GM18508 (cell line): ENCODE measurements at regions not wholly inside any gene's neighbourhood (a gene's known extent, or its start where the extent isn't known, plus 50 kb on each side); places are given as distances from the start of the nearest gene placed in this dataset.
"Not testable (repeated sequence)": the region's sequence is repeated elsewhere in the genome, so short reads cannot be mapped to it uniquely, and the experiment has no call there.

Experiments
- ATAC-seq: cut with Tn5 transposase; IDR thresholded peaks from one replicate; pipeline ENCODE4 v1.9.1; 2021; ENCODE audit warnings: moderate number of reproducible peaks; ENCODE audit not compliant: insufficient read depth, unreplicated experiment

DNA sequence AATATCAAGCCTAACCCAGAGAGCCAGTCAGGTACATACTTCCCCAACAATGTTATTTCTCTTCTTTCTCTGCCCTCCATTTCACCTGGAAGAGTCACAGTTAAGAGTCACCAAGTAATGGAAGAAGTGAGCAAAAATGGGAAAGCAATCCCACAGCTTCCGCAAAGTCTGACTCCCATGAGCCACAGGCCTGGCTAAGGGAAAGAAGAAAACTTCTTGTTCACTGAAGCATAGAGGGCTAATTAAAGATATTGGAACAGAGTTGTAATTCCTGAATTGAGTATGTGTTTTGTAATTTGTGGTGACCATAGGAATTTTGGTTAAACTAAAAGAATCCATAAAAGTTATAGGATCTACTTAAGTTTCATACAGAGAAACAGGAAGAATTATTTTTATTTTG, 830.9 kb upstream of the PCDH20 start:
- no peak for ATAC-seq

DNA sequence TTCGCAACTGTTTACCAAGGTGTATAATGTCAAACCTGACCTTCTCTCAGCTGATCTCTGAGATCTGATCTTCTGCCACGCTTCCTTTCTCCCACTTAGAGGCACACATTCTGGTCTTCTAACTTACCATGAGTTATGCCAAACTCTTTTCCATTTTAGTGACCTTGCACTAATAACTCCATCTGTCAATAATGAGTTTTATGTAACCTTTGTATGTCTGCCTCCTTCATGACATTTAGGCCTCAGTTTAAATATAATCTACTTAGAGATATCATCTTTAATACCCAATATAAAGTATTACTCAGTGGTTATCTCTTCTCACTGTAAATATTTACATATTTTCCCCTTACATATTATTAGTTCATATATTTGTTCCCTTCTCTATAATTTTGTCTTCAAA, 827.5 kb upstream of the PCDH20 start:
- ATAC-seq, result no peak

DNA sequence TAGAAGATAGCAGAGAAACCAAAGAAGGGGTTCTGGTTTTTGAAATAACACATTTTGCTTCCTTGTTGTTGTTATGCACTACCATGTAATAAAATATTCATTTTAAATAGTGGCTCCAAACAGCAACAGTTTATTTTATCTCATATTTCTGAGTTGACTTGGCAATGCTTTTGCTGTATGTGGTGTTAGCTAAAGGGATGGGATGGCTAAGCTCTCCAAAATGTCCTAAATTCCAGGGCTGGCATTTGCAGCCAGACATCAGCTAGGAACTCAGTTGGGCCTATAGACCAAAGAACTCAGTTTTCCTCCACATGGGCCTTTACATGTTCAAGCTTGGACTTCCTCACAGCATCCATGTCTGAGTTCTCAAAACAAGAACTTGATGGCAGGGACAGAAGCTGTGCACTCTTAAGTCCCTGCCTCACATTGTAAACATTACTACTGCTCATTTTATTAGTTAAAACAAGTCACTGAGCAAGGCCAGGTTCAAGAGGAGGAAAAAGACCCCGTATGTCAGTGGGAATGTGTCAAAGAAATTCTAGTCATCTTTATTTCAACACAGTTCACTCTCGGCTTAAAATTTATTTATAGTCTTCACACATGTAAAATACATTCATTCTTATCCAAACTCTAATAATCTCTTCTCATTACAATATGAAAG, 819.3 kb upstream of the PCDH20 start:
- ATAC-seq, result no peak

DNA sequence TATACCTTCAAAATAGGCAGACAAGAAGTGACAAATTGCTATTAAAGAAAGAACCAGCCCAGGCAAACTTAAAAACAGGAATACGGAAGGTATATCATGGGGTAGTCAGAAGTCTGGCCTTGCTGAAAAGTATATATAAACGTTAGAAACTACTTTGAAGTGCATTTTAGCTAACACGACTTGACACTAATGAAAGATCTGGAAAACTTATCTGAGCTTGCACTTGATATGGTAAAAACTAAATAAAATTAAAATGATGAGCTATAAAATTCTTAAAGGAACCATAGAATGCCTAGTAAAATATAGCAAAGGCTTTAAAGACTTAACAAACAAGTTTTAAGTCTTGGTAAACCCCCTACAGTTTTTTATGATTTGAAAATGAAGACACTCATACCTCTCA, 795.3 kb upstream of the PCDH20 start:
- no peak for ATAC-seq

DNA sequence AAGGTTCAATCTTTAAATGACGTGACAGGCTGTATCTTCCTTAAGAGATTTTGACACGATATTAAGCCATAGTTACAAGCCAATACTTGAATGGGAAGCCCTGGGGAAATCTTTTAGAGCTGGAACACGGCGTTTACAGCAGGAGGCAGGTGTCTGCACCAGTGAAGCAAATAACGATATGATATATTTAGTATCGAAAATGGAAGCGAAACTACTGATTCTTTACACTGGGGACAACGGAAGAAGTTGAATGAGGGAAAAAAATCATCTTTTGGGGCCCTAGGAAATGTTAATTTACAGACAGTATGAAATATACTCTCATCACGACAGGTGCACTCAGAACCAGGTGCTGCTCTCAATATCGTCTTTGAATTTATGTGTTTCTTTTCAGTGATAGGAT, 793.9 kb upstream of the PCDH20 start:
- no peak for ATAC-seq

DNA sequence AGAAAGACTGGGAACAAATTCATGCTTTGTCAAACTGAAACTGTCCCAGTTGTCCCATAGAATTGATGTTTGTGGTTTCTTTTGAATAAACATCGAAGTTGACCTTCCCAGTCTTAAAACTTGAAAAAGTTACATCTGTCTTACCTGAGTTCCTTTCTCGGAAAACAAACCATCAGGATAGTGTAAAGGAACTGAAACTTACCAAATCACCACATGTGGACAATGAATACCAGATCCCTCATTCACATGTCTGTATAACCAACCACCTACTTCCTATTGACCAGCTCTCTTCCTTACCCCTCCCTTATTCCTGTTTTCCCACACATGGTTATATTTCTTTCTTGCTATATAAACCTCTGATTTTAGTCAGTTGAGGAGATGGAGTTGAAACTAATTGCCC, 791.7 kb upstream of the PCDH20 start:
- no peak for ATAC-seq

DNA sequence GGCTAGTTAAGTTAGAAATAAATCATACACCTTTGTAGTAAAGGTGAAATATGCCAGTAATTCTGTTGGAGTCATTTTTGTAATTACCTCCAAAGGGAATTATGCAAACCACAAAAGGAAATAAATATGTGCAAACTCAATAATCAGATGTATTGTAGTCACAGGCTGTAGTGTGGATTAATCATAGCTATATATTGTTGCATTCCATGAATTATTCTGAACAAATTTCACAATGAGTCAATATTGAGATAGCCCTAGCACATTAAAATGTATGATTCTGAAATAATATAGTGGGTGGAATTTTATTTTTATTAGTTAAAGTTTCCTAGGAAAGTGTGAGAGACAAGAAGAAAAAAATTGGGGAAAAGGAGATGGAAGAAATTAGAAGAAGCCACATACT, 790.5 kb upstream of the PCDH20 start:
- ATAC-seq, result no peak

DNA sequence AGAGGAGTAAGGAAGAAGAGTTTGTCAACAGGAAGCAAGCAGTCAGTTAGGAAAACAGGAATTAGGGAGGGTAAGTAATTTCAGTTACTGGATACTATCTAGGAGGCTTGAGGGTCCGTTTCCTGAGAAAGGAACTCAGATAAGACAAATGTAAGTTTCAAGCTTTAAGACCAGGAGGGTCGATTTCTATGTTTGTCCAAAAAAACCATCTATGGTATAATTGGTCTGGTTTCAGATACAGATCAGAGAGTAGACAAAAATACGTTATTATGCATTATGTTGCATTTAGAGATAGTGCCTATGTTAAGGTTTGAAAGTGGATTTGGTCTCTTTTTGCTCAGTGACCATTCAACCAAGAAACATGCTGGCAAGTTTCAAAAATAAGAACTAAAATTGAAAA, 789.6 kb upstream of the PCDH20 start:
- ATAC-seq, result no peak

DNA sequence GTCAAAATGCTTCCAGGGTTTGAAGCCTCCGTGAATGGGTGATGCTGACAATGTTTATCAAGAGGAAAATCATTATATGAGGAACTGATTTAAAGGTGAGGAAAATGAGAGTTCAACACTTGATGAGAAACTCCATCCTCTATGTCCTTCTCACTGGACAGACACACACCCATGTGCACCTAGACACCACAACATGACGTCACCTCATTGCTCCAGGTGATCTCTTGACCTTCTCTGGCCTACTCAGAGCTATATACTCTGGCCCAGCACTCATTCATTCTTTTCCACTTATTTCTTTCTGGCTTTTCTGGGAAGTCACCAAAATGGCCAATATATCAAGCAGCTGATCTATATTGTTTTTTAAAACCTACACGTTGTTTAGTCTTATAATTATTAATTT, 778.7 kb upstream of the PCDH20 start:
- ATAC-seq, result no peak

DNA sequence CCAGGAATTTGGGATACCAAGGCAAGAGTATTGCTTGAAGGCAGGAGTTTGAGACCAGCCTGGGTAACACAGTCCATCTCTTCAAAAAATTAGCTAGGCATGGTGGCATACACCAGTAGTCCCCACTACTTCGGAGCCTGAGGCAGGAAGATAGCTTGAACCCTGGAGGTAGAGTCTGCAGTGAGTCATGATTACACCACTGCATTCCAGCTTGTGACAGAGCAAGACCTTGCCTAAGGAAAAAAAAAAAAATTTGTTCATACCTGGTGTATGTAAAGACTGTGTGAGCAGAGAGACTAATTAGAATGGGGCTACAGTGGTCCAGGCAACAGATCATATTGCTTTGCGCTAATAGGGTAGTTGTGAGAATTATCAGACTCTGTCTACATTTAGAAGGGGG, 778.3 kb upstream of the PCDH20 start:
- ATAC-seq, result no peak

DNA sequence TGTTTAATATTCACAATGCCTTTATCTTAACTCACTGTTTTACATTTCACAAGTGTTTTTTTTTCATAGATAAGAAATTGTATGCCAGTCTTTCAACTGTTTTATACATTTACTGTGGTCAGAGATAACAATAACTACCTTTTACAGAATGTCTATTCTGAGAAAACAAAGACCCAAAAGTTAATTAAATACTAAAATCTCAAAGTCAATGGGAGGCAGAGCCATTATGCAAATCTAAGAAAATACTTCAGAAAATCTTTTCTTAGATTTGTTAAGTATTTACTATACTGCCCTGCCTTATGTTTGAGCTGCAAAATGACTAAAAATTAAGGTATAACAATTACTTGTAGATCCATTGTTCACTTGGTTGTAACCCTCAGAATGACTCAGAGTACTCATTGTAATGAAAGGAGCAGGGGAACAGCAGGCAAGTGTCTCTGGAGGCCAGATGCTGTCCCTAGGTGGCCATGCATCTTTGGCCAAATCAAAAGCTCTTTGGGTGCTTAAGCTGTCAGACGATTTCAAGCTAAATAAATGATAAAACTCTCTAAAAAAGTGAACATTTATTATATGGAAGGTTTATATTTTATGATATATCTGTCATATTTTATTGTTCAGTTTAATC, 770.1 kb upstream of the PCDH20 start:
- ATAC-seq, result no peak

DNA sequence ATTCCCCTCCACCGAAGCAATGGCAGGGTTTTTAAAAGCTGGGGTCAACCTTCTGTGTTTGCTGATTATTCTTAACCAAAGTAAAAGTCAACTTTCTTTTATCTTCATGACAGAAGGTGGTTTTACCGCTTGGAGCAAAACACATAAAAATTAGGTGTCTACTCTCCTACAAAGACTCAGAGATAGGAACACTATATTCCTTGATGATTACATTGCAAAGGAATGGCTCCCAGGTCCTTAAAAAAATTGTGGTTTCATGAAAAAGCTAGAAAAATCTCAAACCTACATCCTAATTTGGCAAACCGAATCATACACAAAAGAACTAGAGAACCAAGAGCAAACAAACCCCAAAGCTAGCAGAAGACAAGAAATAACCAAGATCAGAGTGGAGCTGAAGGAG, 760.4 kb upstream of the PCDH20 start:
- ATAC-seq, result no peak

DNA sequence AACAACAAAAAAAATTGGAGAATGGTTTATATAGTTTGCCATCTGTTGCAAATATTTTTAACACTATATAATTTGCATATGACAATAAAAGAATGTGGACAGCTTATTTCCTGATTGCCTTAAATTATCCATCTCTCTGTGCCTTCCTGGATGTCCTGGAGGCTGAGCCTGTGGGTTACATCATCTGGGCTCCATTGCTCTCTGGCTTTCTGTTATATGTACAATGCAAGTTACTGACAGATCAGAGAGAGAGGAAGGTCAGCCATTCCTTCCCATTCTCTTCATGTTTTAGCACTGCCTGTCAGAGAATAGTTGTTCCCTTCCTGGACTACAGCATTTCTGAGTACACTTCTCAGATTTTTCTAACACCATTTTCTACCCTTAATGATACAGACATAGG, 758.3 kb upstream of the PCDH20 start:
- ATAC-seq, result no peak

DNA sequence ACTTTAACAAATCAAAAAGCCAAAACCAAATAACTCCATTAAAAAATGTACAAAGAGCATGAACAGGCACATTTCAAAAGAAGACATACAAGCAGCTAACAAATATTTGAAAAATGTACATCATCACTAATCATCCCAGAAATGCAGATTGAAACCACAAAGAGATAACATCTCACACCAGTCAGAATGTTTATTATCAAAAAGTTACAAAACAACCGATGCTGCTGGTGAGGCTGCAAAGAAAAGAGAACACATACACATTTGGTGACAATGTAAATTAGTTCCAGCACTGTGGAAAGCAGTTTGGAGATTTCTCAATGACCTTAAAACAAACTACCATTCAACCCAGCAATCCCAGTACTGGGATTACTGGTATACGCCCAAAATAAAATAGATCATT, 756.0 kb upstream of the PCDH20 start:
- no peak for ATAC-seq

DNA sequence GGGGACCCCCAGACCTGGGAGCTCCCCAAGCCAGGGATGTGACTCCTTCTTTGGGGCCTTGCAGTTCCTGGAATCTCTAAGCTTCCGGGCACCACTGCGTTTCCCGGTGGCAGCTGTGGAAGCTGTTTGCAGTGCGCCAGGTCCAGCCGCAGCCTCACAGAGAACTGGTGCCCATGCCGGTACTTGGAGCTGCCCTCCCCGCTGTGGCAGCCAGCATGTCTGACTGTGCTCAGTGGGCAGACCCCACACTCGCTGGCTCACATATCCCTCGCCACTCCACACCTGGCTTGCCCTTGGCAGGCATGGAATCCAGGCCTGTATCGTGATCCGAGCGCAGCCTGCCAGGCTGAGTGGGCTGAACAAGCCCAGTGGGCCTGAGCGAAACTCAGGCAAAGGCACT, 753.2 kb upstream of the PCDH20 start:
- ATAC-seq, result no peak

DNA sequence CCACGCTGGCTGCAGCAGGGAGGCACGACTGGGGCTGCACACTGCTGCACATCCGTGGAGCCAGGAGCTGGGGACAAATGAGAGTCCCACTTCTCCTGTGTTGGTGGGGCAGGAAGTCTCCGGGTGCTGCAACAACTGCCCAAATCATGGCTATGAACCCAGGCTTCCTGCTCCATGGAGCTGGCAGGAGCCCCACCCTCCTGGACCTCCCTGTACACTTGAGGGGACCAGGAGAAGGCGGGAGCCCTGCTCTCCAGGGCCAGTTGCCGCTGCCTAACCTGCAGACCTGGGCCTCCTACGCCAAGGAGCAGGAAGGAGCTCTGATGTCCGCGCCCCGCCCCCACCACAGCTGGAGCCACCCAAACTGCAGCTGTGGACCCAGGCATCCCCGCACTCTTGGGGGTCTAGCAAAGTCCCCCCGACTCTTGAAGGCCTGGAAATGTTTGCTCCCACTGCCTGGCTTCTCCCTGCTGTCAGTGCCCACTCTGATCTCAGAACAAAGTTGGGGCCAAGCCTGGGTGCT, 752.1 kb upstream of the PCDH20 start:
- ATAC-seq, result no peak

DNA sequence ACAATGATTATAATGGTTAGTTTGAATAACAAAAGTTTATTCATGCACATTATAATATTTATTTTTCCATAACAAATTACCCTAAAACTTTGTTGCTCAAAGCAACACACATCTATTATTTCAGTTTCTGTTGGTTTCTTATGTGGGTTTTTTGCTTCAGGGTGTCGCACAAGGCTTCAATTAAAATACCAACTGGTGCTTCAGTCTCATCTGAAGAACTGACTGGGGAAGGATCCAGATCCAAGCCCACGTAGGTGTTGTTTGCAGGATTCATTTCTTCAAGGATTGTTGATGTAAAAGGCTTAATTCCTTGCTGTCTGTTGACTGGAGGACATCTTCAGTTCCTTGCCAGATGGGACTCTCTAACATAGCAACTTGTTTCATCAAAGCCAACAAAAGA, 747.2 kb upstream of the PCDH20 start:
- ATAC-seq, result no peak

DNA sequence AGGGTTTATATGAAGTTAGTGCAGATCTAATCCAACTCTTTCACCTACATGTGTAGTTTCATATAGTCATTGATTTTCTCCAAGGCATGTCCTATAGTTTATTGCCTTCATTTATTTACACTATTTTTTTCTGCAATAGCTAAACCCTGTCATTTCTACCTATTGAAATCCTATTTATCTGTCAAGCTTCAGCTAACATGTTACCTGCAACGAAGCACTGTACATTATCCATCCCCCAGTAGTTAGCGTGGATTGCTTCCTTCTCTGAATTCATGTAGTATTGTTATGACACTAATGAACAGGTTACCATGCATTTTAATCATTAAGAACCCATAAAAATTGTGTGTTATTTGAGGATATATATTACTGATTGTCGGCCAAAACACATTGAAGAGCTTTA, 742.9 kb upstream of the PCDH20 start:
- no peak for ATAC-seq

DNA sequence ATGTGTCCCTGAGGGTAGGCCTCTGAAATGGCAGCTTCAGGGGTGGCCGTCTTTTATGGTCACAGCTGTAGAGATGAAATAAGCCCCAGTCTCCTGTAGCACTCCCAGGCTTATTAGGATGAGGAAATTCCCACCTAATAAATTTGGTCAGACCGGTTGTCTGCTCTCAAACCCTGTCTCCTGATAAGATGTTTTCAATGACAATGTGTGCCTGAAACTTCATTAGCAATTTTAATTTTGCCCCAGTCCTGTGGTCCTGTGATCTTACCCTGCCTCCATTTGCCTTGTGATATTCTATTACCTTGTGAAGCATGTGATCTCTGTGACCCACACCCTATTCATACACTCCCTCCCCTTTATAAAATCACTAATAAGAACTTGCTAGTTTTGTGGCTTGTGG, 736.1 kb upstream of the PCDH20 start:
- not testable (repeated sequence) for ATAC-seq

DNA sequence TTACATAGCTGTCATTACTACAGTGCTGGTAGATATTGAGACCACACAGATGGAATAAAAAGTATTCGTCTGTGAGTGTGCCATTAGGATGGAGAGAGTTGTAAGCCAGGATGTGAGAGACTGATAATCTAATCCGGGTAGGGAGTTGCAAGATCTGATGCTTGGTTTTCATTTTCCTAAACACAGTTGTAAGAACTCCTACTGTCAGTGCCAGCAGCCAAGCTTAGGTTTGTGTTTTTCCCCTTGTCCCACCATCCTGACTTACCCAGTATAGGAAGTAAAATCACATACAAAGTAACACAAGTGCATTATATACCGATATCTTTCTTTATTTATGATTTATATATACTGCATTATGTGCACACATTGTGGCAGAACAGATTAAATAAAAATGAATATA, 726.4 kb upstream of the PCDH20 start:
- no peak for ATAC-seq

DNA sequence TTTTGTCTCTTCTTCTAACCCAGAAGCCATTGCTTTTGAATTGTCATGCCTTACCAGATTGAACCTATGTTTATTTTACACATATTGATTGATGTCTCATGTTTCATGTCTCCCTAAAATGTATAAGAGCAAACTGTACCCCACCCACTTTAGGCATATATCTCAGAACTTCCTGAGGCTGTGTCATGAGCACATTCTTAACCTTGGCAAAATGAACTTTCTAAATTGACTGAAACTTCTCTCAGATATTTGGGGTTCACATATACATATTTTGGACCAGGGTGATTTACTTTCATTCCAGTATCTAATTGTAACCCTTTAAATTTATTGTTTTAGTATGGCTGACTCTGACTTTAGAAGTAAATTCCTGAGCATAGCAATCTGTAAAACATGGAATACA, 723.9 kb upstream of the PCDH20 start:
- no peak for ATAC-seq

DNA sequence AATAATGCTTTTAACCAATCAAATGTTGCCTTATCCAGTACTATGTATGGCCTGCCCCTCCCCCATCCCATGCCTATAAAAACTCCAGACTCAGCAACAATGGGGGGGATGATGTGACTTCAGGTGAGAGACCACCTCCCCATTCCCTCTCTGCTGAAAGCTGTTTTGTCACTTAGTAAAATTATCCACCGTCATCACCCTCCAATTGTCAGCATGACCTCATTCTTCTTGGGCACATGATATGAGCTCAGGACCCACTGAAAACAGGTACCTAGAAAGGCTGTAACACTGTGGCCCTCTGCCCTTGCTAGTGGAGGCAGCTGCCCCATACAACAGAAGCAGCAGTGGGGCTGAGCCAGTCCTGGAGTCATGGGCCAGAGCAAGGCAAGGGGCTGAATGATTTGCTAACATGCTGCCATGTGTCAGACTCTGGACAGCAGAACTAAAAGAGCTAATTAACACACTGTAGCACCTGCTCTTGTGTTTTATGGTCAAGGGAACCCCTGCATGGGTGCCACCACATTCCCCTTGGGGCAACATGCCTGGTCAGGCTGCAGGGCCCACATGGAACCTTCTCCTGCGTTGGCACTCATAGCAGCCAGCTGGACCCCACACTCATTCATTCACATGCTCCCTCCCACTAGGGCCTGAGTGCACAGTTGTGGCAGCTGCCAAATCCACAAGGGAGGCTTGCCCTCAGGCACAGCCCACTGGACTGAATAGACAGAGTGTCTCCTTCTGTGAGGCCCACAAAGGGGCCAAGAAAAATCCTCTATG, 722.2 kb upstream of the PCDH20 start:
- no peak for ATAC-seq
